ENCODE measurements at regions not wholly inside any gene's neighbourhood (a gene's known extent, or its start where the extent isn't known, plus 50 kb on each side); places are given as distances from the start of the nearest gene placed in this dataset.

- no peak for DNase-seq (ENCODE audit: low read depth, low spot score)
- CTCF ChIA-PET: interaction anchor here (0.8 to 2.3 kb wide), 3 partner anchors 532 to 697 kb away, joined by 5 to 47 read pairs (median 8); no protein-coding TSS in a partner anchor
- intact Hi-C loops (cut with micrococcal nuclease): loop anchor here (10.0 kb wide), 1 partner anchor 503 kb away; no protein-coding TSS in a partner anchor
Observed at GRCh38 chr18:47747260-47747795, 183.1 kb downstream of the SMAD2 start.

More at GRCh38 chr18:47747260-47747795, 183.1 kb downstream of the SMAD2 start:
- H2AFZ ChIP-seq (ENCODE audit: low read depth, low read length): no peak overlapping the region
- H4K20me1 ChIP-seq (replicated peaks; ENCODE audit: control insufficient read depth, extremely low read depth, insufficient read depth, low read length): no peaks in the 10 kb centered on the region
- BruUV-seq (replicated peaks): no TSS peak
- H3K9me3 ChIP-seq (replicated peaks; ENCODE audit: control insufficient read depth, insufficient read depth, low read length): no peaks in the 10 kb centered on the region
- H3K4me2 ChIP-seq (ENCODE audit: insufficient read depth, low read length): no peak overlapping the region
- no peaks in the 10 kb centered on the region for H3K79me2 ChIP-seq (ENCODE audit: control insufficient read depth, insufficient read depth, low read length)
- no peak overlapping the region for H3K4me3 ChIP-seq (replicated peaks in 1 of 3; ENCODE audit: insufficient read depth in 1 of 3, low read depth in 1 of 3, low read length in 3 of 3)
- H3K27me3 ChIP-seq (ENCODE audit: control insufficient read depth in 2 of 2, insufficient read depth in 2 of 2, low read length in 2 of 2): no peaks in the 10 kb centered on the region
- dilution Hi-C loops (cut with MboI; ENCODE audit: extremely low pct_ligation_motif_present, low sequenced_read_pairs): no loop called here
- H3K4me1 ChIP-seq (ENCODE audit: control insufficient read depth, extremely low read depth, insufficient read depth, low read length): no peaks in the 10 kb centered on the region
- POLR2A ChIA-PET: no interaction called here
- no peaks in the 10 kb centered on the region for H3K36me3 ChIP-seq (ENCODE audit: control insufficient read depth in 2 of 2, extremely low read depth in 1 of 2, insufficient read depth in 2 of 2, low read length in 2 of 2)
- TF ChIP-seq POLR2AphosphoS5 (IDR thresholded peaks at IDR 0.05; ENCODE audit: insufficient read depth, low read depth, low read length) (no peak), GATA2 (IDR thresholded peaks at IDR 0.05; ENCODE audit: insufficient read depth, insufficient read length, low read depth, low read length) (no peak), MYC (IDR thresholded peaks at IDR 0.05; ENCODE audit: low read depth, low read length) (no peak), EZH2 (IDR thresholded peaks at IDR 0.05; ENCODE audit: borderline replicate concordance, low read depth, low read length, severe bottlenecking) (no peak), JUN (IDR thresholded peaks at IDR 0.05; ENCODE audit: borderline replicate concordance, insufficient read depth, insufficient read length, low read depth) (no peak), MAX (IDR thresholded peaks at IDR 0.05; ENCODE audit: insufficient read depth, insufficient read length) (no peak), FOS (IDR thresholded peaks at IDR 0.05; ENCODE audit: borderline replicate concordance, insufficient read depth, low read length) (no peak), CTCF (IDR thresholded peaks at IDR 0.05; ENCODE audit: extremely low read depth in 1 of 2, insufficient read depth in 1 of 2, low read depth in 1 of 2, low read length in 2 of 2) (no peak), POLR2A (IDR thresholded peaks at IDR 0.05; ENCODE audit: low read depth, low read length) (no peak)
- H3K27ac ChIP-seq (ENCODE audit: insufficient read depth, low read depth, low read length): no peak overlapping the region
- no peaks in the 10 kb centered on the region for H3K9me1 ChIP-seq (replicated peaks; ENCODE audit: control insufficient read depth, extremely low read depth, insufficient read depth, low read length)
- no peak overlapping the region for H3K9ac ChIP-seq (replicated peaks; ENCODE audit: extremely low read depth, insufficient read depth, low read length)
- FAIRE-seq: no peak
